Osteoblast (primary cell): ENCODE measurements at regions not wholly inside any gene's neighbourhood (a gene's known extent, or its start where the extent isn't known, plus 50 kb on each side); places are given as distances from the start of the nearest gene placed in this dataset.
A peak's percentile ranks its signal among the peaks of the same experiment; 100 is the strongest.
"Not testable (repeated sequence)": the region's sequence is repeated elsewhere in the genome, so short reads cannot be mapped to it uniquely, and the experiment has no call there.

Experiments used
- DNase-seq: peaks from one replicate; pipeline ENCODE4 v3.0.0; 2011; ENCODE audit warnings: low spot score, mixed read lengths; ENCODE audit not compliant: insufficient read length; ENCODE audit errors: missing footprints
- H2AFZ ChIP-seq: 2 replicates; pipeline ENCODE4 v1.6.0; 2011; ENCODE audit warnings: mild to moderate bottlenecking, low read length
- H3K27ac ChIP-seq: 2 replicates; pipeline ENCODE4 v1.5.1; 2011; ENCODE audit warnings: mild to moderate bottlenecking, low read depth, low read length, moderate library complexity
- H3K27me3 ChIP-seq: 2 replicates; pipeline ENCODE4 v1.6.0; 2012; ENCODE audit warnings: mild to moderate bottlenecking, control low read depth, inconsistent platforms, low read length, moderate library complexity; ENCODE audit not compliant: insufficient read depth
- H3K36me3 ChIP-seq: 2 replicates; pipeline ENCODE4 v1.5.1; 2011; ENCODE audit warnings: mild to moderate bottlenecking, low read length, control low read depth, moderate library complexity; ENCODE audit not compliant: insufficient read depth
- H3K4me1 ChIP-seq: 2 replicates; pipeline ENCODE4 v1.5.1; 2011; ENCODE audit warnings: mild to moderate bottlenecking, low read length, control low read depth, moderate library complexity; ENCODE audit not compliant: insufficient read depth
- H3K4me2 ChIP-seq: 2 replicates; pipeline ENCODE4 v1.6.0; 2011; ENCODE audit warnings: mild to moderate bottlenecking, low read length; ENCODE audit not compliant: insufficient read depth
- H3K4me3 ChIP-seq: fragments of 200-600 bp; sonication (generic); 3 replicates; pipeline ENCODE4 v1.5.1; 2012; ENCODE audit warnings: mild to moderate bottlenecking, low read length, inconsistent platforms; ENCODE audit not compliant: insufficient read depth
- H3K79me2 ChIP-seq: 2 replicates; pipeline ENCODE4 v1.6.0; 2012; ENCODE audit warnings: mild to moderate bottlenecking, low read length, control low read depth, inconsistent platforms; ENCODE audit not compliant: insufficient read depth
- H3K9me3 ChIP-seq: 2 replicates; pipeline ENCODE4 v1.5.1; 2011; ENCODE audit warnings: low read depth, low read length, control low read depth
- H4K20me1 ChIP-seq: 2 replicates; pipeline ENCODE4 v1.6.0; 2012; ENCODE audit warnings: mild to moderate bottlenecking, low read length, control low read depth; ENCODE audit not compliant: insufficient read depth
- TF ChIP-seq, protein P1 (sequence below): IDR thresholded peaks from 2 replicates; pipeline ENCODE4 v1.5.1; 2011; ENCODE audit warnings: mild to moderate bottlenecking, low read depth, low read length, moderate library complexity; ENCODE audit errors: extremely low read depth

- DNase-seq, result no peak
- H3K27me3 ChIP-seq, result no peaks in the 10 kb centered on the region
- no peaks in the 10 kb centered on the region for H3K9me3 ChIP-seq
- H3K4me3 ChIP-seq, result no peak overlapping the region
- no peaks in the 10 kb centered on the region for H3K4me1 ChIP-seq
- H3K4me2 ChIP-seq, result no peak overlapping the region
- H3K27ac ChIP-seq, result no peak overlapping the region
- H3K79me2 ChIP-seq, result no peaks in the 10 kb centered on the region
- H2AFZ ChIP-seq, result no peak overlapping the region
- H3K36me3 ChIP-seq, result no peaks in the 10 kb centered on the region
- TF ChIP-seq, protein P1, sequence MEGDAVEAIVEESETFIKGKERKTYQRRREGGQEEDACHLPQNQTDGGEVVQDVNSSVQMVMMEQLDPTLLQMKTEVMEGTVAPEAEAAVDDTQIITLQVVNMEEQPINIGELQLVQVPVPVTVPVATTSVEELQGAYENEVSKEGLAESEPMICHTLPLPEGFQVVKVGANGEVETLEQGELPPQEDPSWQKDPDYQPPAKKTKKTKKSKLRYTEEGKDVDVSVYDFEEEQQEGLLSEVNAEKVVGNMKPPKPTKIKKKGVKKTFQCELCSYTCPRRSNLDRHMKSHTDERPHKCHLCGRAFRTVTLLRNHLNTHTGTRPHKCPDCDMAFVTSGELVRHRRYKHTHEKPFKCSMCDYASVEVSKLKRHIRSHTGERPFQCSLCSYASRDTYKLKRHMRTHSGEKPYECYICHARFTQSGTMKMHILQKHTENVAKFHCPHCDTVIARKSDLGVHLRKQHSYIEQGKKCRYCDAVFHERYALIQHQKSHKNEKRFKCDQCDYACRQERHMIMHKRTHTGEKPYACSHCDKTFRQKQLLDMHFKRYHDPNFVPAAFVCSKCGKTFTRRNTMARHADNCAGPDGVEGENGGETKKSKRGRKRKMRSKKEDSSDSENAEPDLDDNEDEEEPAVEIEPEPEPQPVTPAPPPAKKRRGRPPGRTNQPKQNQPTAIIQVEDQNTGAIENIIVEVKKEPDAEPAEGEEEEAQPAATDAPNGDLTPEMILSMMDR, result no peak
- H4K20me1 ChIP-seq, result no peaks in the 10 kb centered on the region
Observed at GRCh38 chr7:51376420-51377092, 59.9 kb upstream of the COBL start.

DNA sequence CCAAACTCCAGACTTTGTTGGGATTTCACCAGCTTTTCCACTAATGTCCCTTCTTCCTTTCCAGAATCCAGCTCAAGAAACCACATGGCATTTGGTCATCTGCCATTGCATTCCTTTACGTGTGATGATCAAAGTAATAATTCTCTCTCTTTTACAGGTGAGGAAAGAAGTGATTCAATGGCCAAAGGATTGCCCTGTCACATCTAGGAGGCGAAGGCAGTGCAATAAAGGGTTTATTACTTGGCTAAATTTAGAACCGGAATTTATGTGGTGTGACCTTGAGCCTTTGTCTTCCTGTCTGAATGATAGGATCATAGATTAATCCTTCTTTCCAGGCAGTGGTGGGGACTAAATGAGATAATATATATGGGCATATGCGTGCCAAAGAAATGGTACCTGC is 58.3 kb upstream of the COBL start:
- H3K9me3 ChIP-seq, result no peaks in the 10 kb centered on the region
- H3K4me1 ChIP-seq, result no peaks in the 10 kb centered on the region
- H3K4me3 ChIP-seq, result no peak overlapping the region
- DNase-seq, result no peak
- TF ChIP-seq, protein P1, result no peak
- H2AFZ ChIP-seq, result no peak overlapping the region
- no peak overlapping the region for H3K27ac ChIP-seq
- H3K36me3 ChIP-seq, result no peaks in the 10 kb centered on the region
- H3K27me3 ChIP-seq, result no peaks in the 10 kb centered on the region
- H3K79me2 ChIP-seq, result no peaks in the 10 kb centered on the region
- no peak overlapping the region for H3K4me2 ChIP-seq
- no peaks in the 10 kb centered on the region for H4K20me1 ChIP-seq

- H3K4me2 ChIP-seq, H3K27ac ChIP-seq, H3K9me3 ChIP-seq, H3K79me2 ChIP-seq, H3K4me1 ChIP-seq, H3K4me3 ChIP-seq, H4K20me1 ChIP-seq, H3K36me3 ChIP-seq, DNase-seq, H3K27me3 ChIP-seq, H2AFZ ChIP-seq: not testable (repeated sequence)
Observed at GRCh38 chr7:51373607-51374006, 57.0 kb upstream of the COBL start.

GRCh38 chr7:51369746-51370145 is 53.1 kb upstream of the COBL start:
- H2AFZ ChIP-seq, result no peak overlapping the region
- no peak for DNase-seq
- H3K79me2 ChIP-seq, result no peaks in the 10 kb centered on the region
- H3K4me2 ChIP-seq, result no peak overlapping the region
- no peak overlapping the region for H3K4me3 ChIP-seq
- H3K27ac ChIP-seq, result no peak overlapping the region
- H3K9me3 ChIP-seq, result no peaks in the 10 kb centered on the region
- H4K20me1 ChIP-seq, result no peaks in the 10 kb centered on the region
- H3K36me3 ChIP-seq, result no peaks in the 10 kb centered on the region
- H3K27me3 ChIP-seq, result no peaks in the 10 kb centered on the region
- H3K4me1 ChIP-seq, result no peaks in the 10 kb centered on the region
- TF ChIP-seq, protein P1, result peak; percentile 29

- not testable (repeated sequence) for H3K4me1 ChIP-seq, H2AFZ ChIP-seq, DNase-seq, H3K27me3 ChIP-seq, H3K27ac ChIP-seq, H3K9me3 ChIP-seq, H4K20me1 ChIP-seq, H3K4me2 ChIP-seq, H3K4me3 ChIP-seq, H3K79me2 ChIP-seq, H3K36me3 ChIP-seq
Observed at GRCh38 chr7:51369228-51369627, 52.6 kb upstream of the COBL start.
